ENCODE measurements at regions not wholly inside any gene's neighbourhood (a gene's known extent, or its start where the extent isn't known, plus 50 kb on each side); places are given as distances from the start of the nearest gene placed in this dataset.

GRCh38 chr2:128751746-128752145, 433.1 kb upstream of the HS6ST1 start:
- DNase-seq (ENCODE audit: low read depth) = no peak

- no peak for DNase-seq (ENCODE audit: low read depth)
Measured at GRCh38 chr2:128752691-128753263, 434.1 kb upstream of the HS6ST1 start.

- no peak for DNase-seq (ENCODE audit: low read depth)
Measured at GRCh38 chr2:128753321-128753720, 434.7 kb upstream of the HS6ST1 start.

- no peak for DNase-seq (ENCODE audit: low read depth)
Measured at GRCh38 chr2:128753800-128754199, 435.1 kb upstream of the HS6ST1 start.

GRCh38 chr2:128754246-128754724, 435.6 kb upstream of the HS6ST1 start:
- no peak for DNase-seq (ENCODE audit: low read depth)

GRCh38 chr2:128755695-128756364, 437.2 kb upstream of the HS6ST1 start:
- no peak for DNase-seq (ENCODE audit: low read depth)

- DNase-seq (ENCODE audit: low read depth) = no peak
Measured at GRCh38 chr2:128756365-128756717, 437.7 kb upstream of the HS6ST1 start.

GRCh38 chr2:128765811-128766210, 447.1 kb upstream of the HS6ST1 start:
- DNase-seq (ENCODE audit: low read depth) = no peak

- no peak for DNase-seq (ENCODE audit: low read depth)
Measured at GRCh38 chr2:128768041-128768440, 449.4 kb upstream of the HS6ST1 start.

GRCh38 chr2:128769457-128770142, 450.9 kb upstream of the HS6ST1 start:
- no peak for DNase-seq (ENCODE audit: low read depth)

- DNase-seq (ENCODE audit: low read depth) = no peak
Measured at GRCh38 chr2:128770143-128771085, 451.7 kb upstream of the HS6ST1 start.

GRCh38 chr2:128771401-128771800, 452.7 kb upstream of the HS6ST1 start:
- DNase-seq (ENCODE audit: low read depth) = no peak

- DNase-seq (ENCODE audit: low read depth) = no peak
Measured at GRCh38 chr2:128772671-128773070, 454.0 kb upstream of the HS6ST1 start.

- no peak for DNase-seq (ENCODE audit: low read depth)
Measured at GRCh38 chr2:128773641-128774319, 455.1 kb upstream of the HS6ST1 start.

GRCh38 chr2:128774320-128775216, 455.9 kb upstream of the HS6ST1 start:
- DNase-seq (ENCODE audit: low read depth) = no peak

- no peak for DNase-seq (ENCODE audit: low read depth)
Measured at GRCh38 chr2:128775217-128775913, 456.7 kb upstream of the HS6ST1 start.

- DNase-seq (ENCODE audit: low read depth) = no peak
Measured at GRCh38 chr2:128775914-128776285, 457.2 kb upstream of the HS6ST1 start.

GRCh38 chr2:128776461-128777195, 458.0 kb upstream of the HS6ST1 start:
- DNase-seq (ENCODE audit: low read depth) = no peak
